CD4-positive, alpha-beta T cell treated with Interleukin-6 for 4 hours (primary cell): ENCODE measurements at regions not wholly inside any gene's neighbourhood (a gene's known extent, or its start where the extent isn't known, plus 50 kb on each side); places are given as distances from the start of the nearest gene placed in this dataset.
"Not testable (repeated sequence)": the region's sequence is repeated elsewhere in the genome, so short reads cannot be mapped to it uniquely, and the experiment has no call there.

ENCODE experiments used
- DNase-seq: peaks from one replicate; pipeline ENCODE4 v3.0.0-alpha.2; 2020; ENCODE audit warnings: mixed read lengths

DNA sequence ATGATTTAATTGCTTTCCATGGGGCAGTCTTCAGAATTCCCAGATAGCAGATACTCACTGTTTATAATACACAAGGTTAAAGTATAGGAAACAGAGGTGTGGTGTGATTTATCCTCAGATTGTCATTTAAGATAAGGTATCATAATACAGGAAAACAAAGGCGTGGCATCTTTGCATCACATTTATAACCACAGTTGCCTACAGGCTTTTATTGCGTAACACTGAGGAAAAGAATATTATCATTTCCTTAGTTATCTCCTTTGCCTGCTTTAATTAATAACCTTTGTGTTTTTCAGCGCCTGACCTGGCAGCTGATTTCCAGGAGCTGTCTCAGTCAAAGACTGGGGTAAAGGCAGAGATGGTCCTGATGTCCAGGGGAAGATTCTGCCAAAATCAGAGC is 68.8 kb downstream of the SSX7 start:
- no peak for DNase-seq

GRCh38 chrX:52577464-52578173 is 60.8 kb upstream of the XAGE1B start:
- DNase-seq = no peak

DNA sequence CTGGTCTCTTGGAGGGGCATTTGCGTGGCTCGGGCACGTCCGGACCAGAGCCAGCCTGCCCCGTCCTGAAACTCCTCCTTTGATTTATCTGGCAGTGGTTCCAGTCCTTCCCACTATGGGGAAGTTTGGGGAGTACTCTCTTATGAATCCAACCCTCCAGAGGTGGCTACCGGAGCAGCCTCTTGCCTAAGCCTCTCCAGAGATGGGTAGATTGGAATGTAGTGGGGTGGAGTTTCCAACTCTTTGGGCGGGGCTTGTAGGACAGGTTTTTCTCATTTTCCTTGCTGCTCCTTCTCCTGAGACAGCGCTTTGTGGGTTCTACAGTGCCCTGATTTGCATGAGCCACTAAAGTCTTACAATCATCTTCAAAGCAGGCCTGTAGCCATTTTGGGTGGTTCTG is 60.1 kb upstream of the XAGE1B start:
- DNase-seq = no peak

GRCh38 chrX:52576474-52576873 is 59.6 kb upstream of the XAGE1B start:
- no peak for DNase-seq

- peak; percentile 48 for DNase-seq
Measured at GRCh38 chrX:52574416-52575275, 57.8 kb upstream of the XAGE1B start.

- DNase-seq = not testable (repeated sequence)
Measured at GRCh38 chrX:52568146-52568545, 51.3 kb upstream of the XAGE1B start.
